HG03066 (cell line): ENCODE measurements at regions not wholly inside any gene's neighbourhood (a gene's known extent, or its start where the extent isn't known, plus 50 kb on each side); places are given as distances from the start of the nearest gene placed in this dataset.
"Not testable (repeated sequence)": the region's sequence is repeated elsewhere in the genome, so short reads cannot be mapped to it uniquely, and the experiment has no call there.

Experiments used
- ATAC-seq: cut with Tn5 transposase; IDR thresholded peaks from one replicate; pipeline ENCODE4 v1.9.1; 2021; ENCODE audit warnings: low read depth; ENCODE audit not compliant: unreplicated experiment

GRCh38 chr5:13640270-13640669, 304.2 kb downstream of the DNAH5 start:
- no peak for ATAC-seq

GRCh38 chr5:13632676-13633075, 311.8 kb downstream of the DNAH5 start:
- no peak for ATAC-seq

- ATAC-seq: no peak
Observed at GRCh38 chr5:13629218-13629617, 315.3 kb downstream of the DNAH5 start.

- ATAC-seq: no peak
Observed at GRCh38 chr5:13627673-13628454, 316.6 kb downstream of the DNAH5 start.

GRCh38 chr5:13625616-13626198, 318.8 kb downstream of the DNAH5 start:
- no peak for ATAC-seq

- ATAC-seq: no peak
Observed at GRCh38 chr5:13624283-13625074, 320.0 kb downstream of the DNAH5 start.

GRCh38 chr5:13613621-13614020, 330.9 kb downstream of the DNAH5 start:
- no peak for ATAC-seq

GRCh38 chr5:13611604-13612003, 332.9 kb downstream of the DNAH5 start:
- no peak for ATAC-seq

- ATAC-seq: no peak
Observed at GRCh38 chr5:13609504-13609903, 335.0 kb downstream of the DNAH5 start.

- no peak for ATAC-seq
Observed at GRCh38 chr5:13606051-13606450, 338.4 kb downstream of the DNAH5 start.

- no peak for ATAC-seq
Observed at GRCh38 chr5:13601112-13601511, 343.4 kb downstream of the DNAH5 start.

GRCh38 chr5:13595978-13596377, 348.5 kb downstream of the DNAH5 start:
- ATAC-seq: no peak

- ATAC-seq: no peak
Observed at GRCh38 chr5:13591621-13592020, 352.9 kb downstream of the DNAH5 start.

- no peak for ATAC-seq
Observed at GRCh38 chr5:13585324-13585723, 359.2 kb downstream of the DNAH5 start.

GRCh38 chr5:13581914-13582313, 362.6 kb downstream of the DNAH5 start:
- ATAC-seq: no peak

GRCh38 chr5:13581132-13581531, 363.4 kb downstream of the DNAH5 start:
- no peak for ATAC-seq

GRCh38 chr5:13580058-13580457, 364.4 kb downstream of the DNAH5 start:
- ATAC-seq: no peak

- not testable (repeated sequence) for ATAC-seq
Observed at GRCh38 chr5:13579091-13579490, 365.4 kb downstream of the DNAH5 start.

GRCh38 chr5:13578311-13579039, 366.0 kb downstream of the DNAH5 start:
- not testable (repeated sequence) for ATAC-seq

- ATAC-seq: no peak
Observed at GRCh38 chr5:13574574-13574973, 369.9 kb downstream of the DNAH5 start.

- no peak for ATAC-seq
Observed at GRCh38 chr5:13572163-13572562, 372.3 kb downstream of the DNAH5 start.
